Stimulated activated CD4-positive, alpha-beta T cell treated with anti-CD3 and anti-CD28 coated beads, Interleukin-4, amount 100 ng/mL, for 24 hours (primary cell): ENCODE measurements at regions not wholly inside any gene's neighbourhood (a gene's known extent, or its start where the extent isn't known, plus 50 kb on each side); places are given as distances from the start of the nearest gene placed in this dataset.

Experiments used
- DNase-seq: peaks from one replicate; pipeline ENCODE4 v3.0.0-alpha.2; 2020

DNA sequence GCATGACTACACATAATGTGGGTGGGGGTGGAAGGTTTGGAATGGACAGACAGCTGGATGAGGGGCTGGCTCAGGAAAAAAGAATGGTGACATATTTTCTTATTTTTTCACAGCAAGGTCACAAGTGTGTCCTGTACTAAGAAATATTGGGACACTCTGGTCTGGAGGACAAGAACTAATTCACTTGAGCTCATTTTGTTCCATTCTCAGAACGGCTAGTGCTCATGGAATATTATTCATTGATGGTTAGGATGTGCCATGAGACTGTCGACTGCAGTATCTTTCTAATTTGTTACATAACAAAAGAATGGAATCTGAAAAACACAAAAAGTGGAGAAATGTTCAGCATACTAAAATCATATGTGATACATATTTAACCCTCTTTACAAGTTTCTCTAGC is 149.5 kb downstream of the BMP4 start:
- DNase-seq: no peak

DNA sequence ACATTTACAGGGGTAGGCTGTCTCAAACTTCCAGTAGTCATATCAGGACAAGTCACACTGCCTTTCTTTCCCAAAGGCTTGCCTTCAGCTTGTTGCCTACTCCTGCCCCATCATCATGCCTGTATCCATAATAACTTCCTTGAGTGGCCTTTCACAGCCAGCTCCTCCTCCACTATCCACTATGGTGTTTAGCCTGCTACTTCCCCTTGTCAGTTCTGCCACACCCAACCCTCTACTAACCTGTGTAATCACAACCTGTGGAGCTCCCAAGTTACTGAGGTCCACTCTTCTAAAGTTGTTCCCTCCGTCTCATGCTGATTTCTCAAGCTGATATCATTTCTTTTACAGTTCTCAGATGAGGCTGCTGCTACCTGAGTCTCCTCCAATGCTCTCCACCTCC is 159.9 kb downstream of the BMP4 start:
- DNase-seq: no peak

DNA sequence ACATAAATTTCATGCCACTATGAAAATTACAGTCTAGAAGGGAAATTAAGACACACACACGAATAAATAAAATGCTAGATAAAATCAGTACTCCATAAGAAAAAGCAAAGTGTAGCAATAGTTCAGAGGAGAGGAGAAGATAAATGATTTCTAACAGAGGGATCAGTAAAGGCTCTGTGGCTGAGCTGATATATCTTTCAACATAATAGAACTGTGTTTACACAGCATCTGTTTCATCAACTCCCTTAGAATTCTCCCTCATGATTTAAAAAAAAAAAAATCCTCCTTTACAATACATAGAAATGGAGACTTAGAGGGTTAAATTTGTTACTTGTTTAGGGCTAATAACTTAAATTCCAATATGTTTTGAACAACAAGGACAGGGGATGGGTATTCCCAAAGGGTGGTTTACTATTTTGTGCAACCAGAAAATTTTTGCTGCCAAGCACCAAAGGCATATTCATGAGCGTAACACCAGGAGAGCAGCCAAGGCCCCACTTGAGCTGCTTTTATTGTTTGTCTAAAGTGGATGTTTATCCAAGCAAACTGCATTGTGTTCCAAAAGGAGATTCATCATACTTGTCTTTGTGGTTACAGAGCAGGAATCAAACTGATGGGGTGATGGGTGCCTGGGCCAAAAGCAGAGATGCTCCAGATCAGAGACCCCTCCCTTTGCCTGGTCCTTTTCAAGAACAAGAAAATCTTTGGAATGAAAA is 162.7 kb downstream of the BMP4 start:
- no peak for DNase-seq

DNA sequence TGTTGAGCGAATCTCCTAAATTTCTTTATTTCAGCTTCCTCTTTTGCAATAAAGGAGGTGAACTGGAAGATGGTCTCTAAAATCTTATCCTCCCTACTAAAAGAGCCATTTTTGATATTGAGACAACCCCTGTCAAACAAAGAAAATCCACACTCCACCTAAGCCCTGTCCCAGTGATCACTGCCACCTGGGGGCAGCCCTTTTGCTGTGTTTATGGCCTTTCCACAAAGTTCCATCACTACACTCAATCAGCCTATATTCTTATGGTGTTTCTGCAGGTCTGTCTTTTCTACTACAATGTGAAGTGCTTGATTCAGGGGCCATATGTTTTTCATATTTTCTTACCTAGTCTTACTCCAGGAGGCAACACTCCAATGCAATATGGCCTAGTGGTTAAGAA is 163.7 kb downstream of the BMP4 start:
- no peak for DNase-seq

DNA sequence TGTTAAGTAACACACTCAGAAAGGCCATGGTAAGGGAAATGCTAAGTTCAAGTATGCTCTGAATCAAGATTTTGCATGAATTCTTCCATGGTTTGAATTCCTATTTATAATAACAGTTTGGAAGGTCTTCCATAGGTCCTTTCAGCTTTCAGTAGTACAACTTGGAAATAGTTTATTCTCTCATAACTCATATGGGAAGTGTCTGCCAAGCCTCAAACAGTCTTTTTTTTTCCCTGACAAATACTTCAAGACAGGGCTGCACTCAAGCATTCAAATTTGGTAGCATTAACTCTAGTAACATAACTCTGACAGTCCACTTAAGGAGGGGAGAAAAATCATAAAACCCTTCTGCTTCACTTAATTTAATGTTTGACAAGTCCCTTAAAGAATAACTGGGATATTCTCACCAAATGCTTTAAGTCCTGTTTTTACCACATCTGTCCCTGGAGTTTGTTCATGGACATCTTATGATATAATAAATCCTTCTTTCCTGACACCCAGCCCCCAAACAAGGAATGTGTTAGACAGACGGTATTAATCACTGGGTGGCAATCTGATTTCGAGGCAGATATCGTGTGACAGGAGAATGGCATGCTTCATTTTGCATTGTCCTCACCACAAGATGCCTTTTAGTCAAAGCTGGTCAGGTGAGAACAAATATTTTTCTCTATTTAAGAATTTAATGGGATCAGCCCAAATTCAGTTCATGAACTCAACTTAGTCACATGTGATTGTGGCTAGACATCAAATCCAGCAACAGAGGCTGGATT is 165.7 kb downstream of the BMP4 start:
- DNase-seq: no peak

DNA sequence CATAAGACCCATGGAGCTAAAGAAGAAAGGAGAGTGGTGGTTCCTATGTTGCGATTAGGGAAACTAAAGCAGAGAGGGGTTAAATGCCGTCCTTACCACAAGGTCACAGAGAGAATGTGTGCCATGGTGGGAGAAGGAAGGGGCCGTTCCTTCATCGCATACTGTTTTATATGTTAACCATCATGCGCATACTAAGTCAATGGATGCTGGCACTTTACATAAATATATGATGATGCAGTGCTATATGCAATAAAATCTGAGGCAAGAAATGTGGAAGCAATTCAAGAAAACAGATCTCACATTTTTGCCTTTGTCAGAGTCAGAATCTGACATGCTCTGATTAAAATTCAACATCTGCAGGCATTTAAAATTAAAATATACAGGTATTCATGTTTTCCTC is 168.1 kb downstream of the BMP4 start:
- no peak for DNase-seq

DNA sequence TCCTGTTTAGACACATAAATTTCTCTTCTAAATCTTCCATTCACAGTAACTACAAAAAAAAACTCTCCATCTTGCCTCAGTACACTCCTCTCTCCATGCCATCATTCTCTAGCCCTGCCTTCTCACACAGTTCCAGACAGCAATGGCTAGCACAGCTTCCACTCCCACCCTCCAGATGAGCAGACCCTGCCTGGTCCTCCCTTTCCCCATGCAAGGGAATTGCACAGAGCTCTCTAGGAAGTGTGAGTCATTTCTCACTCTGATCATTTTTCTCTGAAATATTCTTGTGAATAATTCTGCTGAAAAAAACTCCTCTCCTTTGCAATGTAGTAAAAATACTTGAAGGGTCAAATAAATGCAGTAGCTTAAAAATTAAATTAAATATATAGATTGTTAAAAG is 170.6 kb downstream of the BMP4 start:
- DNase-seq: no peak

DNA sequence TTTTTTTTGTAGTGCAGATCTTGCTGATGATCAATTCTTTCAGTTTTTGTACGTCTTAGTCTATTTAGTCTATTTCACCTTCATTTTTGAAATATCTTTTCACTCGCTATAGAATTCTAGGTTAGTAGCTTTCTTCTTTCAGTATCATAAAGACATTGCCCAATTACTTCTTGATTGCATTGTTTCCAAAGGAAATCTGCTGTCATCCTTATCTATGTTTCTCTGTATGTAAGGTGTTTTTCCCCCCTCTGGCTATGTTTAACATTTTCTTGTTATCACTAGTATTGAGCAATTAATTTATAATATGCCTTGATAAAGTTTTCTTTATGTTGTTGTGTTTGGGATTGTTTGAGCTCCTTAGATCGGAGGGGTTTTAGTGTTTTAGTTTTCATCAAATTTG is 171.9 kb downstream of the BMP4 start:
- DNase-seq: no peak

DNA sequence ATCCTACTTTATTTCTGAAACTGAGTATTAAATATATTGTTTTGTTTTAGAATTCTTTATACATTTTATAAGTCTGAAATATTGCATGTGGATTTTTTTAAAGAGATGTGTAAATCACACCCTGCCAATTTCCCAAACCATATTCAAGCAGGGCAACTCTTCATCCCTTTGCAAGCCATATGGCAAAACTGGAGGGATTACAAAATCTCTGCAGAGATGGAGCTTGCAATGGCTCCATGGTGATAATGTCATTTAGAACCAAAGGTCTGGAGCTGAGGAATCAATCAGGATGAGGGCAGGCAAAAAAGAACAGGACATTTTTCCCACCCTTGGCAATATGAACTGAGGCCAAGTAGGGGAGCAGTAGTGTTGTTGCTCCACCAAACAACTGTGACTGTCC is 173.4 kb downstream of the BMP4 start:
- DNase-seq: no peak

DNA sequence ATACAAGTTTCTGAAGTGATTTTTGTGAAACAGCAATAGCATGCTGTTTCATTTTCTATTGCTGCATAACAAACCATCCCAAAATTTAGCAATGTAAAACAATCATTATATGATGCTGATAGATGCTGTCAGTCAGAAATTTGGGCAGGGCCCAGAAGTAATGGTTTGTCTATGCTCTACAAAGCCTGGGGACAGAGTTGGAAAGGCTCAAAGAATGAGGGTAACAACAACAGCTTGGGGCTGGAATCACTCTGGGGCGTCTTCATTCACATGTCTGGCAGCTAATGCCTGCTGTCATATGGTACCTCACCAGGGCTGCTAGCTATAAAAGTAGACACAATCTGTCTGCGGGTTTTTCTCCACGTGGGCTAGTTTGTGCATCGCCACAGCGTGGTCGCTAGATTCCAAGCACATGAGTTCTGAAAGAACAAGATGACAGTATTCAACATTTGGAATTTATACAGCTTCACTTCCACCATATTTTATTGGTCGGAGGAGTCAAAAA is 176.5 kb downstream of the BMP4 start:
- no peak for DNase-seq

DNA sequence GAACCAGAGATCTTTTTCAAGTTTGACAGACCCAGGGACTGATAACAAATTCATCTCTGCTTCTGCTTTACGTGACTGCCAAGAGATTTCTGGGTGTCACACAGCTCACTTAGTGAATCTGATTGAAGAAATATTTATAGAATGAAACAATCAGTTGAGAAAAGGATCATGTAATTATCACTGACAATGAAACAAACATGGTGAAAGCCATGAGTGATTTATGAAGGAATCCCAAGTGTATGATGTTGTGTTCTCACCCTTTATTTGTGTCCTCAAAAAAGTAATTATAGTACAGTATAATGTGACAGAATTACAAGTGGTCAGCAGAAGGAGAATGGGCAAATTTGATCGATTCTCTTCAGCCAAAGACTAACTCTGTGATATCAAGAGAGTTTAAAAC is 177.3 kb downstream of the BMP4 start:
- no peak for DNase-seq

DNA sequence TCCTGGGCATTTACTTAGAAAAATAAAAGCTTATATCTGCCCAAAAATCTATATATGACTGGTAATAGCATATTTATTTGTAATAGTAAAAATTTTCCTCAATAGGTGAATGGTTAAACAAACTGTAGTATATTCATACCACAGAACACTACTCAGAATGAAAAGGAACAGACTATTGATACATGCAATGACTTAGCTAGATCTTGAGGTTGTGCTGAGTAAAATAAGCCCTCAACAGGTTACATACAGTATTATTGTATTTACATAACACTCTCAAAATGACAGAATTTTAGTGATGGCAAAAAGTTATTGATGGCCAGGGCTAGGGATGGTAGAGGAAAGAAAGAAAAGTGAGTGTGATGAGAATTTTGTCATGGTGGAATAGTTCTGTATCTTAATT is 178.4 kb downstream of the BMP4 start:
- no peak for DNase-seq

DNA sequence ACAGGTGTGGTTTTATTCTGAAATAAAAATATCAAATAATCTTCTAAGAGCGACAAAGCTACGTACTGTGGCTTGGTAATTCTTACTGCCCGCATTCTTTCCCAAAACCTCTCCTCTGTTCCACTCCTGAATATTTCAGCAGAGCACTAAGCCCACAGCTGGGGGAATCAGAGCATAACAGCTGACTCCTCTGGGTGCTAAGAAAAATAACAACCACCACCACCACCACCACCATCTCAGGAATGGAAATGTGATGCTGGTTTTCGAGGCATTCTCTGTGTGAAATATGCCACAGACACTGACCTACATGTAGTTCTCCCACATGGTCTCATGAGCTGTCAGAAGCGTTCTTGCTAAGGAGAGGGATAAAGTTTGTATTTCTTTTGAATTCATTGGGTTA is 183.7 kb downstream of the BMP4 start:
- no peak for DNase-seq

DNA sequence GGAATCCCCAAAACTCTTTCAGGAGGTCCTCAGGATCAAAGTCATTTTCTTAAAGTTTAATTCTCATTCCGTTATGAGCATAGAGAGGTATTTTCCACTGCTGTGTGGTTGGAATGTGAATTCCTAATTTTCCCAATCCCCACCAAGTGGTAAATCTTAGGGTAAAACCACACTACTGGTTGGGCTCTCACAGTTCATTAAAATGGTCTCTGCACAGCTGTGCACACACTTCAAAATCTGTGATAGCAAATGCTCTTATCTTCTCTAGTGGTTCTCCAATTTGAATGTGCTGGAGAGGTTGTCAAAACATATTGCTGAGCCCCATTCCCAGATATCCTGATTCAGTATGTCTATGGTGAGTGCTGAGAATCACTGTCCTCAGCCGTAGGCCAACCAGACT is 189.1 kb downstream of the BMP4 start:
- DNase-seq: no peak

DNA sequence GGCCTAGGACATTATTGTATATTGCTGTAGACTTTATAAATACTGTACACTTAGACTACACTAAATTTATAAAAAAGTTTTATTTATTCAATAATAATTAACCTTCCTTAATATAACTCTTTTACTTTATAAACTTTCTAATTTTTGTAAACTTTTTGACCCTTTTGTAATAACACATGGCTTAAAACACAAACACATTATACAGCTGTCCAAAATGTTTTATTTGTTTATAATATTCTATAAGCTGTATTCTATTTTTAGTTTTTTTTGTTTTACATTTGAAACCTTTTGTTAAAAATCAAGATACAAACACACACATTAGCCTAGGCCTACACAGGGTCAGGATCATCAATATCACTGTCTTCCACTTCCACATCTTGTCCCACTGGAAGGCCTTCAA is 190.0 kb downstream of the BMP4 start:
- no peak for DNase-seq

DNA sequence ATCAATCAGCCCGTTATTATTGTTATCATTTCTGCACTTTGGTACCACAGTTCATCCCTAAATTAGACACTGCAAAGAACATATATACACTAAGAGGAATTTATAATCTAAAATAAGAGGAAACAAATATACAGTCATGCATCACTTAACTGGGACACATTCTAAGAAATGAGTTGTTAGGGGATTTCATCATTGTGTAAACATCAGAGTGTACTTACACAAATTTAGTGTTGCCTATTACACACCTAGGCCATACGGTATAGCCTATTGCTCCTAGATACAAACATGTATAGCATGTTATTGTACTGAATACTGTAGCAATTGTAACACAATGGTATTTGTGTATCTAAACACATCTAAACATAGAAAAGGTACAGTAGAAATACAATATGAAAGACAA is 190.5 kb downstream of the BMP4 start:
- no peak for DNase-seq

DNA sequence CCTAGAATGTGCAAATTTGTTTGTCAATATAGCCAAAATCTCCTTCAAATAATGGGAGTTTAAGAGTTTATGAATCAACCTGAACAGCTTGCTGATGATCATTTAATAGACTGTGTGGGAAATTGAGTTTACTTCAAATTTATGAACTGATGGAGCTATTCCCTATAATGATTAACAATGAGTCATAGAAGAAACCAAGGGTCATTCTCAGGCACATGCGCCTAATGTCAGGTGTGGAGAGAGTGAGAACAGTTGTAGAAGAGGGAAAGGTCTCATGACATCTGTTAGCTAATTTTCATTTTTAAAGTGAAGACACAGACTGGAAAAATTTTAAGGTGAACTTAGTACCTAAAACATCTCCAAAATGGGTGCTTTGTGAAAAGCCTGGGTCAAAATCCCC is 191.8 kb downstream of the BMP4 start:
- no peak for DNase-seq

DNA sequence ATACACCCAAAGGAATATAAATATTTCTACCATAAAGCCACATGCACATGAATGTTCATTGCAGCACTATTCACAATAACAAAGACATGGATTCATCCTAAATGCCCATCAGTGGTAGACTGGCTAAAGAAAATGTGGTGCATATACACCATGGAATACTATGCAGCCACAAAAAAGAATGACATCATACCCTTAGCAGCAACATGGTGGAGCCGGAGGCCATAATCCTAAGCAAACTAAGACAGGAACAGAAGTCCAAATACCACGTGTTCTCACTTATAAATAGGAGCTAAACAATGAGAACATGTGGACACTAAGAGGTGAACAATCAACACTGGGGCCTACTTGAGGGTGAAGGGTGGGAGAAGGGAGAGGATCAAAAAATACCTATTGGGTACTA is 198.5 kb downstream of the BMP4 start:
- DNase-seq: no peak

DNA sequence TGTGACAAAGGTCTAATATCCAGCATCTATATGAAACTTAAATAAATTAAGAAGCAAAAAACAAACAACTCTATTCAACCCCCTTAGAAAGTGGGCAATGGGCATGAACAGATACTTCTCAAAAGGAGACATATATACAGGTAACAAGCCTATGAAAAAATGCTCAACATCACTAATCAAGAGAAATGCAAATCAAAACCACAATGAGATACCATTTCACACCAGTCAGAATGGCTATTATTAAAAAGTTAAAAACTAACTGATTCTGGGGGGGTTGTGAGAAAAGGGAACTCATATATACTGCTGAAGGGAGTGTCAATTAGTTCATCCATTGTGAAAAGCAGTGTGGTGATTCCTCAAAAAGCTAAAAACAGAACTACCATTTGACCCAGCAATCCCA is 198.9 kb downstream of the BMP4 start:
- DNase-seq: no peak

DNA sequence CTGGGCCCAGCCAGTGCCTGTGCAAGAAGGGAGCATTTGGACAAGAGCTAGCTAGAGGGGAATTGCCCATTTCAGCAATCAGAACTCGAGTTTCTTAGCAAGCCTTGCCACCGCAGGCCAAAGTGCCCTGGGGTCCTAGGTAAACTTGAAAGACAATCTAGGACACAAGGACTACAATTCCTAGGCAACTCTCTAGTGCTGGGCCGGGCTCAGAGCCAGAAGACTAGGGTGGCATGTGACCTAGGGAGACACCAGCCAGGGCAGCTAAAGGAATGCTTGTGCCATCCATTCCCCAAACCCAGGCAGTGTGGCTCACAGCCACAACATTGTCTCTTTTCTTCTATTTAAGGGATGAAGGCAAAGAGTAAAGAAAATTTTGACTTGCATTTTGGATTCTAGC is 205.0 kb downstream of the BMP4 start:
- DNase-seq: no peak

DNA sequence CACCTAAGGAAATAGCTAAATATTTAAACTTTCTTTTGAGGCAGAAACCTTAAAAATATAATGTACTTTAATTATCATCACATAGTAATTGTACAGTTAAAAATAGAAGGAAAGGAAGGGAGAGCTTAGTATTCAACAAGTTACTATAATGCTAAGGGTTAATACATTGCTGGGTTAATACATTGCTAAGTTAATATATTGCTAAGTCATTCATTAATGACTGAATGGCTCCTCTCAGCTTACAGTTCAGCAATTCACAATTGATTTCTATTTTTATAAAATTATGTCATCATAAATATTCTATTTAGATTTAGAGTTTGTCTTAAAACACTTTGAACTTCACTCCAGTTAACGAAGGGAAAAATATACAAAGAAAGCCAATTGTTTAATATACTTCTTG is 207.9 kb downstream of the BMP4 start:
- DNase-seq: no peak

DNA sequence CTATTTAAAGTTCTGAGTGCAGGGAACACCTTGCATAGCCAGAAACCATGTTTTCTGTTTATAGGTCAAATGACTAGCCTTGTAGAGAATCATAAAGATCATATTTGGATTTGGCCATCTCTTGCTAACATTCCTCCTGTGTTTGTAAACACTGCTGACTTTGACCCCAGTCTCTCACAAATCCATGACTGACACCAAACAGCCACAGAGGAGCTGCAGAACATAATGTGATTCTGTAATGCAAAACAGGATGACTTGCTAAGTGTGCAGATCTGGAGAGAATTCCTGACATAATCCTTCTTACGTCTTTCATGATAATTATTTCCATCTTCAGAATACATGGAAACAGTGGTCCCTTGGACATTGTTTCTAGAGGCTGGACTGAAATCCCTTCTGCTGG is 211.8 kb downstream of the BMP4 start:
- DNase-seq: no peak

DNA sequence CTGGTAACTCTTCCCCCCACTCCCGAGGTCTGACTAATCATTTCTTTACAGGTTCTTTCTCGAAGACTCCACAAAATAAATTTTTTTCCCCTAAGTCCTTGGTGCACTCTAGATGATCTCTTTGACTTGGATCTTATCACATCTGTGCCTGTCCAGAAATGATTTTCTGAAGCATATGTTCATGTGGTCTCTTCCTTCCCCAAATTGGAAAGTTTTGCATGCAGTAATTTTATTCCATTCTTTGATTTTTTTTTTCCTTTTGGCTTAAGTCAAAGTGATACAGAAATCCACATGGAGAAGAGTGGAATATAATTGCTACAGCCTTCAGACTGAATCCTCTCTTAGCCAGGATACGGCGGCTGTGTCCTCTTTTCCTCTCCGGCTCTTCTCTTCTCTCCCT is 213.3 kb downstream of the BMP4 start:
- no peak for DNase-seq

DNA sequence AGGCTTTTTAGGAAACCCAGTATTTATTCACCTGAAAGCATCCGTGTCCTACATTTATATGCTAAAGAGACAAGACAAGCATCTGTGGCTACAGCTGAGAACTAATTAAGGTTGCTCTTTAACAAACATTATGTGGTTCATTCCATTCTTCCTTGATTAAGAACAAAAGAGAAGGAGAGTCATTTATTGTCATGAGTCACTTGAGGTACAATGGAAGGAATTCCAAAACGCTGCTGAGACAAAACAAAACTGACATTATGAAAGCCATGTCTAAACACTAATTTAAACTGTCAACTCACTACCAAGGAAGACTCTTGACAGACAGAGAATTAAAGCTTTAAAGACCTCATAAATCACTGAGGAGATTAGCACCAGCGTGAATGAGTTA is 214.4 kb downstream of the BMP4 start:
- no peak for DNase-seq
